ENCODE measurements at regions not wholly inside any gene's neighbourhood (a gene's known extent, or its start where the extent isn't known, plus 50 kb on each side); places are given as distances from the start of the nearest gene placed in this dataset.

DNA sequence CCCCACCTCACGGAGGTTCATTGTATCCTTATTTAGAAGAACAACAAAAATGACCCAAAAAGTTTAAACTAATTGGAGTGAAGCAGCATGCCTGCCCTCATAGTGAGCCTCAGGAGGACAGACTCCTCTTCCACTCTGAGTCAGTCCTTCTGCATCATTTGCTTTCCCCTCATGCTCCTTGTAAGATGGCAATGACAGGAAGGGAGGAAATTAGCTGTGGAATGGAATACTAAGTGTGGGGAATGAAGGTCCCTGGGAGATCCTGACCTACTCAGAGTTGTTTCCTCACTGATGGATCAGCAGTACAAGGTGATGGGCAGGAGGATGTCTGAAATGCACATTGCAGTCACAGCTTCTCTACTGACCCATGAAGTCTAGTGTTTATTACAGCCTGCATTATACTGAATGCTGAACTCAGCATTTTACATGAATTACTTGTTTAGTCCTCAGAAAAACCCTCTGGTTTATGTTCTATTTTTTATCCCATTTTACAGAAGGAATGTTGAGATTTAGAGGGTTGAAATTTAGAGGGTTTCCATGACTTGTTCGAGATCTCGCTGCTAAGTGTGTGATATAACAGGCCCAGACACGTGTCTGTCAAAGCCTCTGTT lies 212.0 kb upstream of the PCSK2 start:
- no peak for DNase-seq (ENCODE audit: low read depth)

DNA sequence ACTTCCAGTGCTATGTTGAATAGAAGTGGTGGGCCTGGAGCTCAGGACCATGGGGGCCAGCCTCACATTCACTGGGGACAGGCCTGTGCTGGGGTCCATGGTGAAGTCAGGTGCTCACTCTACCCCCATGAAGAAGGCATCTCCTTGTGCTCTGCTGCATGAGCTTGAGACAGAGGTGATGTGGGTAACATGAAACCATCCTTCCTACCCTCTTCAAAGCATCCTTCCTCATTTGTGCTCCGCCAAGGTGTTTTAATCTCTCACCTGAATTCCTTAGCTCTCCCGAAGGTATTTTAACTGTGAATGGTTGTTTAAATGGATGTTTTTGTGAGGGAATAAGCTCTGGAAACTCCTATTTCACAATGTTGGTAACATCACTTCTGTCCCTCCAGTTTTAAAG lies 209.6 kb upstream of the PCSK2 start:
- no peak for DNase-seq (ENCODE audit: low read depth)

DNA sequence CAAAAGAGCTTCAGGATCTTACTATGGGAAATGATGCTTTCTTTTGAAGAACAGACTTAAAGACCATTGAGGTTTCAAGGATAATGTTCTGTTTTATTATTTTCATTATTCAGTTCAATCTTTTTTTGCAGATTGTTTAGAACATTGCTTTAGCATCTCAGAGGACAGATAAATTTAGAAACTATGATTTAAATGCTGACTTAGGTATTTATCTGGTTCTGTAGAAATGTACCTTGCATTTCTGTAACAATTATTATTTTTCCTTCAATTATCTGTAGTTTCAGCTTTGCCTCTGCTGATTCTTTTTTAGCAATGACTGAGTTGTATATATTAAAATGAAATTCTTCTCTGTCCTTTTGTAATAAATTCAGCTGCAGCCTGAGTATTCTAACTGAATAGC lies 205.4 kb upstream of the PCSK2 start:
- no peak for DNase-seq (ENCODE audit: low read depth)

DNA sequence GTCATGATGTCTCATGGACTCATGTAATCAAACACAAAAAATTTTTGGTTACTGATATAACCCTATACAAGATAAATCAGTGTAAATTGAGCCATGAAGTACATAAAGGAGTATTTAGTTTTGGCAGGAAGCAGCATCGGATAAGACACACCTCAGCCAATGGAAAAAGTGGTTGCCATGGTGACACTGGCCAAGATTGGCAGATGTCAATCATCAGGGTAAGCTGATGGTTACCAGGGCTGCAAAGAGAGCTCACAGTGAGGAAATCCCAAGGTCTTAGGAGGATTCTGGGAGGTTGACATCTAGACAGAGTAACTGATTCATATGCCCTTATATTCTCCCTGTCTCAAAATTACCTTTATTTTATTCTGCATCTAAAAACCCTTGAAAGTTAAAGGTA lies 203.8 kb upstream of the PCSK2 start:
- DNase-seq (ENCODE audit: low read depth): no peak

DNA sequence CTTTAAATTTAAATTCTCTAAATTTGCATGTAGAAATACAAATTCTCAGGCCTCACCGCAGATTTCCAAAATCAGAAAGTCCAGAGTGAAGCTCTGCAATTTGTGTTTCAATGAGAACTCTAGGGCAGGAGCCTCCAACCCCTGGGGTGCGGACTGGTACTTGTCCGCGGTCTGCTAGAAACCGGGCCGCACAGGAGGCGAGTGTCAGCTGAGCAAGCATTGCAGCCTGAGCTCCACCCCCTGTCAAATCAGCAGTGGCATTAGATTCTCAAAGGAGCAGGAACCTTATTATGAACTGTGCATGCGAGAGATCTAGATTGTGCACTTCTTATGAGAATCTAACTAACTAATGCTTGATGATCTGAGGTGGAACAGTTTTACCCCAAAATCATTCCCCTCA lies 203.0 kb upstream of the PCSK2 start:
- DNase-seq (ENCODE audit: low read depth): no peak

DNA sequence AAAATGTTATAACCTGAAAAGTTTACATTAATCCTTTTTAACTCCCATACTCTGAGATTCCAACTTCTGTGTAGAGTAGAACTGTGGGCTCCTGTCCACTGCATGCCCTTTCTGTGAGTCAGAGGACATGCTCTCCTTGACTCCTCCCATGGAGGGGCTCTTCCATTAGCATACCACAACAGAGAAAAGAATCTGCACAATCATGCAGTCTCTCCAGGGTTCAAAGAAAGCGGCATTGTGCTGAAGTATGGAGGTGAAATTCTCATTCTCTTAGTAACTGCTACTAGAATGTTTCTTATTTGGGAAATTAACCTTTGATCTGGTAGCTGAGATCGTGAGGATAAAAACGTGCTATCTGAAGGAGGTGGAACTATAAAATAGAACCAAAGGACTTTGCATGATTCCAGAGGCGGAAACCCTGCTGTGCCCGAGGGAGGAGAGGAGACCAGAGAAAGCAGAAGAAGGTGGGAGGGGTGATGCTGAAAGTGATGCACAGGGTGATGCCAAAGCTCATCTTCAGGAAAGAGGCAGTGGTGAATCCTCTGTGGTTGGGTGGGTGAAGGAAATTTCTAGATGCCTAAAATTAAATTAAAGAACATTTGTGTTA lies 202.2 kb upstream of the PCSK2 start:
- DNase-seq (ENCODE audit: low read depth): no peak

DNA sequence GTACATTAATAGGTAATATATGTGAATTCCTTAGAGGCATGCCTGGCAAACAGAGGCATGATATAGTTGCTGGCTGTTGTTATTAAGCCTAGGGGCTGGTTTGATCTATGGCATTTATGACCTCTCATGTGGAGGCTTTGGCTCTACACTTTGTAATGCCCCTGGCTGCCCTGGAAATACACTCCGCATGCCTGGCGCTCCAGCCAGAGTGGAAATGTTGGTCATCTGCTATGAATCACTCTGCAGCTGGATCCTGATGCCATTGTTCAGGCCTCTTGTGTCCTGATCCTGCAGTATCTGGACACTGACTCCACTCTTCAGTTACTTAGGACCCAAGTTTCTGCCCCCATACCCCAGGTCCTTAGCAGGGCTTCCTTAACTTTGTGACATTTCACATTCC lies 200.5 kb upstream of the PCSK2 start:
- DNase-seq (ENCODE audit: low read depth): no peak

DNA sequence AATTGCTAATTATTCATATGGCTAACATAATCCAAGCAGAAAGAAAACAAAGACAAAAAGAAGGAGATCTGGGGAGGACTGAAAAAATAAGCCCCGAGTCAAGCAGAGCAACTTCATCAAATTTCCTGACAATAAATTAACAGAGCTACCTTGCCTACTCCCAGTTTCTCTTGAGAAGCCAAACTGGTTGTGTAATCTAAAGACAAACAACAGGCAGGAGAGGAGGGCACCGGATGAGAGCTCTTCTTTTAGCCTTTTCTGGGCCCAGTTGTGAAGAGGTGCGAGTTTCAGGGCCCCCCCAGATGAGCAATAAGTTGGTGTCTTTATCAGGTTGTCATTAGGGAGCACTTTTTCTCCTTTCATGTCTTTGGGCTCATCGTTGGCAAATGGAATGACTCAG lies 197.1 kb upstream of the PCSK2 start:
- no peak for DNase-seq (ENCODE audit: low read depth)

DNA sequence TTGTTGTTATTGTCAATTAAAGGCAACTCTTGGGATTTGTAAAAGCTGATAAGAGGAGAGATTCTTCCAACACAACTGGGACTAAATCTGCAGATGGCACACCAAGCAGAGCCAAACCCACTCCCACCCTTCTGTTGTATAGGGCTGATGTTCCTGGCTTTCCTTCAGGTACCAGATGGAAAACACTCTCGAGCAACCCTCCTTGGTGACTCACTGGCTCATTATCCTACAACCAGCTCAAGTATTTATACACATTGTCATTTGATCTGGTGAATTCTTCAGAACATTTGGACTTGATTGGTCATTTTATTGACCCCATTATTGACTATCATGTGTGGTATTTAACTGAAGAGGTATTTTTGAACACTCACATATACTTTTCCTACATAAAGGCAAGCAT lies 190.3 kb upstream of the PCSK2 start:
- DNase-seq (ENCODE audit: low read depth): no peak

DNA sequence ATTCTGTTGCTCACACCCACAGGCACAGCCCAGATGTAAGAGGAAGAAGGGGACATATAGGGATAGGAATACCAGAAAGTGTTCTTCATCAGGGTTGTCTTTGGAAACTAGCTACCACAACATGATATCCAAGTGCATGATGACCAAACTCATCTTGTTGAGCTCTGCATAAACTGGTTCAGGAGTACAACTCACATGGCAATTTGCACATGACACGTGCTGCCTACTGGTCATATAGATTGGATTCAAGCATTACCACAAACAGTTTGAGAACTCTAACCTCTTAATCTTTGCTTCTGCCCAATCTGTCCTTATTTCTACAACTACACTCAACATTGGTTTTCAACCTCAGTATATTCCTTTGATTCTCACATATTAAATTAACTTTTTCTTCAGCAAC lies 184.7 kb upstream of the PCSK2 start:
- DNase-seq (ENCODE audit: low read depth): no peak

DNA sequence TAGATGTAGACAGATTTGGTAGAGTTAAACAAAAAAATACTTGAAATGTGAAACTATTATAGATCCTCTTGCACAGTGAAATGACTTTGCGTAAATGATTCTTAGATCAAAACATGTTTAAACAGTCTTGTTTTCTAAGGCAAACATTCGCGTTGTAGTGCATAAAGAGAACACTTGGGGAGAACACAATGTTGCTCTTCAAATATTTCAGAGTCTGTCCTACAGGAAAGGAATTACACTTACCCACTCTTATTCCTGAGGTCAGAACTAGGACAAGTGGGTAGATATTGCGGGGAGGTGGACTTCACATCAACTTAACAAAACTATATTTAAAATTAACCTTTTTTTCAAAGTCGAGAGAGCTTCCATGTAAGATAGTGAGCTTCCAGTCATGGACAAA lies 183.5 kb upstream of the PCSK2 start:
- no peak for DNase-seq (ENCODE audit: low read depth)

DNA sequence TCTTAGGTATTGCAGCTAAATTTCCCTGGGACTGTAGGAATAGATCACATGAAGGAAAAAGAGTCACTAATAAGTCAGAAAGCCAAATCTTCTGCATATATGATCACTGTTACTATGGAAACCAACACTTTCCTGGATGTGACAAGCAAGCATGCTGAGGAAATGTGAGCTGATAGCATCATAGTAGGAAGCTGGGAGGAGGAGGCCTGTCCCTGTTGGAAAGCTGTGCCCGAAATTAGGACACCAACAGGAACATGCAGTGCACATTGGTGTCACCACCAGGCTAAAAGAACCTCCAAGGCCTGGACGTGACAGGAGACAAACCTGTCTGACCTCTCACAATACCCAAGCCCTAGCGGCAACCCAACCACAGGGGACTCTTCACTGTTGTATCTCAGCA lies 181.9 kb upstream of the PCSK2 start:
- no peak for DNase-seq (ENCODE audit: low read depth)

DNA sequence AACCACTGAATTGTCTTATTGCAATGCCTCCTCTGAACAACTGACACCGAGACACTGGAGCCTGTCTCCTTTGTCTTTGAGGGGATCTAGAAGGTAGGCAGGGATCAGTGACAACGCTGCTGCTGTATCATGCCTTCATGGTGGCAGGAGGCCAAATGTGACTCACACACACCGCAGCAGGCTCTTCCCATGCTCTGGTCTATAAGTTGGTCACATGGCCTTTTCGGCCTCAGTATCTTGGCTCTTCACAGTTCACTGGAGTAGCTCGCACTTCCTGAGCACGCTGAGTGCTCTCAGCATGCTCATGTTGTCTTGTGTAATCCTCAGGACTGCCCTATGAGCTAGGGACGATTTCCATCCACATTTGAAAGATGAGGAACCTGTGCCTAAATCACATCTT lies 167.4 kb upstream of the PCSK2 start:
- no peak for DNase-seq (ENCODE audit: low read depth)

DNA sequence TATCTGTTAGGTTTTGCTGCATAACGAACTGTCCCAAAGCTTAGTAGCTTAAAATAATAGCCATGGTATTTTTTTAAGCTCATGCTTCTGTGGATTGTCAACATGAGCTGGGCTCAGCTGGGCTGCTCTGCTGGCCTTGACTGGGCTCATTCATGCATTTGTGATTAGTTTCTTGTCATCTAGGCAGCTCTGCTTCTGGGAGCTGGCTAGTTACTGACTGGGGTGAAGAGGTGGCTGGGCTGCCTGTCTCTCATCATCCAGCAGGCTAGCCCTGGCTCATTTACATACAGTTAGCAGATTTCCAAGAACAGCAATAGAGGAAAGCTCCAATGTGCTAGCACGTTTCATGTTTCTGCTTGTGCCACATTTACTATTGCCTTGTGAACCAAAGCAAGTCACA lies 165.1 kb upstream of the PCSK2 start:
- DNase-seq (ENCODE audit: low read depth): no peak

DNA sequence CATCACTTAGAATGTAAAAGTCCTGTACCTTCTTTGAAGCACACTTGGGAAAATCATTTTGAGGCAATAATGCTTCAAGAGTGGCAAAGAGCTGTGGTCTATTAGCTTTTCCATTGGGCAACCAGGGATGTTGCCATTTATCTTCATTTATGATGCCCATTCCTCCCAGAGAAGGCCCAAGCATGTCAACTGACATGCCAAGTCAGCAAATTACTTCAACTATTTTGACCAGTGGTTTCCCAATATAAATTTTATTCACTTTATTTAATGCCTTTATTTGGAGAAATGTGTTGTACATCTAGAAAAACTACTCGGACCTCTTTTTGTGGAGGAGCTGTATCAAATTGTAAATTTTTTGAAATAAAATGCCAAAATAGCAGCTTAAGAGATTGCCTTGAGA lies 164.1 kb upstream of the PCSK2 start:
- DNase-seq (ENCODE audit: low read depth): no peak

DNA sequence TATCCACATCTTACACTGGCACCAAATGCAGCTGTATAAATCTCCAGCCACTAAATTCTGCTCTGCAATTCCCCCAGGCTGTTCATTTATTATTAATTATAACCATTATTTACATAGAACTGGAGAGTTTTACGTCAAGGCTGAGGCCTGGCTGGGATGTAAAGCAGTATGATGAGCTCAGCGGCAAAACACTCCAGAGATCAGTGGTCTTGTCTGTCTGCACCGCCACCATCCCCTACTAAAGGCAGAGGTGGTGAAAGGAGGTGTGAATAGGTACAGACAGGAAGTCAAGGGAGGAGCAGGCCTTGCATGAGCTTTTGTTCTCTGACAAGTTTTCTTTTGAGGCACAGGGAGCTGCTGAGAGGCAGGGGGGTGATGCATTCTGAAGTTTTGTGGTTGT lies 159.9 kb upstream of the PCSK2 start:
- DNase-seq (ENCODE audit: low read depth): no peak

DNA sequence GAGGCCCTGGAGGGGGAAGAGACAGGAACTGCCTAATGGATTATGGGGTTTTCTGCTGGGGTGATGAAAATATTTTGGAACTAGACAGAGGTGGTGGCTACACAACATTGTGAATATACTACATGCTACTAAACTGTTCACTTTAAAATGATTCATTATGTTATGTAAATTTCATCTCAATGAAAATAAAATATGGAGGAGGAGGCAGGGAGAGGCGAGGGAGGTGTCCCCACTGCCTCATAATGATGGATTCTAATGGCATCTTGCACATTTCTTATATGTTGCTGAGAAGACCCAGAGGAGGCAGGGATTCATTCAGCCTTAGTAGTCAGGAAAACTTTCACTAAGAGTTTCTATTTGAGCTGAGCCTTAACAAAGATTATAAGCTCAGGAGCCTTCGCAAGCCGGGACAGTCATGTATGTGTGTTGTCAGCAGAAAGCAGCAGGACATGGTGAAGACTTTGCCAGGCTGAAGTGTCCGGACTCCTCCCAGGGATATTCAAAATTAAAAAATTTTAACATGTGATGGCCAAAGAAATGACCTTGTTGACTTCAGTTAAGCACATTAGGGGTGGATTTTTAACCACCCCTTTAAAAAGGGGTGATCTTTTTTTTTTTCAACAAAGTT lies 158.6 kb upstream of the PCSK2 start:
- DNase-seq (ENCODE audit: low read depth): no peak

DNA sequence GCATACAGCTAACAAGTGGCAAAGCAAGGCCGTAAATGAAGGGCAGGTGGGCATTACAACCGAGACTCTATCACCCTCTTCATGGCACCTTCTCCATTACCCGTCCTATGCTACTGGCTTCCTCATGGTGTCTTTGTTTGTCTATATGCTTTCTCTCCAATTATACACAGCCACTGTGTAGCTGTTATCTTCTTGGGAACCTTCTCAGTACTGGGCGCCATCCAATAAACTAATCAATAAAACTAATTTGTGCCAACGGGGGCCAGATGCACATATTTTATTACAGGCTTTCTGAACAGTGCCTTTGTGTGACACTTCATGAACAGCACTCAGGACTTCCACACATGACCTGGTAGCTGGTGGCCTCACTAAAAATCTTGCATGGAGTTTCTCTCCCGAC lies 149.8 kb upstream of the PCSK2 start:
- no peak for DNase-seq (ENCODE audit: low read depth)

DNA sequence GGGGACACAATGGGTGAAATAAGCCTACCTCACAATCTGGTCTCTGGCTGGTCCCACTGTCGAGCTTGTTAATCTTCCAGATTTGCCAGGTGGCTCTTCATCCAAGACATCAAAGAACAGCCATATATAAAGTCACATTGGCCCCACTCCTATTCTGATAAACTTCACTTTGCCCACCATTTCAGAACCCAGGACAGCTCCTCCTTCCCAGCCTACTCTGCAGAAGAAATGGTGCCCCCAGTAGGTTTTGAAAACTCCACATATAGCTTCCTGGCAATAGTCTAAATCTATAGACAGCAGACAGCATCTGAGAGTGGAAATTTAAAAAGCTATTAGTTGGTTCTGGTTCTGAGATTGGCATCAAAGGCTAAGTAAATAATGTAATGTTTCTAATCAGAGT lies 143.1 kb upstream of the PCSK2 start:
- no peak for DNase-seq (ENCODE audit: low read depth)

DNA sequence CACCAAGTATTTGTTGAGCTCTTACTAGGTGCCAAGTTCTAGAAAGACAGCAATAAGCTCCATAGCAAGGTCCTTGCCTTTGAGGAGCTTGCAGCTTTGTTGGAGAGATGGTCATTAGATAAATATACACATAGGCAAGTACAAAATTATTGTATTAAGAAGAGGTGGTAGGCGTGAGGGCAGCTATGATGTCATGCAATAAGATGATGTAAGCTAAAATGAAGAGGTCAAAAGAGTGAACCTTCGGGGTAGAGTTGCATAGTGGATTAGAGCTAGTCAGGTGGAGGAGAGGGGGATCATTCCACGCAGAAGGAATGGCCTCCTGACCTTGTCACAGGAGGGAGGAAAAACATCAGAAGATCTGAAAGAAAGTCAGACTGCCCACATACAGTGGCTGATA lies 141.9 kb upstream of the PCSK2 start:
- DNase-seq (ENCODE audit: low read depth): no peak

DNA sequence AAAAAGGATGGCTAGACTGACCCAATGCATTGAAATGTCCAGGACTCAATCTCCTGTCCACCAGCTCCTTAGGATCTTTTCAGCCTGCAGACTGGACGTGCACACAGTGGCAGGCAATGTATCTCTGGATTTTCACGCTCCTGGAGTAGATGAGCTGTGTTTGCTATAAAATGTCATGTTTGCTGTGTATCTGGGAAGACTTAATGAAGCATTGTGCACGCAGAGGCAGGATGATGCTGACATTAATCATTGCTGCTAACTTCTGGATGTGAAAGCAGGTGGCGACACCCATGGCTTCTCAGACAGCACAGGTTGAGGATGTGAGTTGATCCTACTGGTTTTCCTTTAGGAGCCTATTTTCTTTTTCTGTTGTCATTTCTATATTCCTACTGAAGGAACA lies 133.1 kb upstream of the PCSK2 start:
- DNase-seq (ENCODE audit: low read depth): no peak

DNA sequence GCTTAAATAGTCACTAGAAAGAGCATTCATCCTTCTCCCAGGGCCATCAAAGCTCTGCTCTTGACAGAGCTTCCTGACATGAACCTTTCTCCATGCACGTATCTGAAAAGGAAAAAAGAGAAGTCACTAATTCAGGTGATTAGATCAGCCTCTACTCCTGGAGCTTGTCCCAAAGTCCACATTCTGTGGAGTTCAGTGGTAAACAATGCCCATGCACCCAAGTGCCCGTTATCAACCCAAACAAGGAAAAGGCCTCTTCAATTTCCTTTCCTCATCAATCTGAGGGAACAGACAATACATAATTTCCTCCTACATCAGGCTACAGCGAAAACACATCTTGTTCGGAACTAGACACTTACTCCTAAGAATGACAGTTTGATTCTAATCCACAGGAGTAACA lies 129.2 kb upstream of the PCSK2 start:
- no peak for DNase-seq (ENCODE audit: low read depth)

DNA sequence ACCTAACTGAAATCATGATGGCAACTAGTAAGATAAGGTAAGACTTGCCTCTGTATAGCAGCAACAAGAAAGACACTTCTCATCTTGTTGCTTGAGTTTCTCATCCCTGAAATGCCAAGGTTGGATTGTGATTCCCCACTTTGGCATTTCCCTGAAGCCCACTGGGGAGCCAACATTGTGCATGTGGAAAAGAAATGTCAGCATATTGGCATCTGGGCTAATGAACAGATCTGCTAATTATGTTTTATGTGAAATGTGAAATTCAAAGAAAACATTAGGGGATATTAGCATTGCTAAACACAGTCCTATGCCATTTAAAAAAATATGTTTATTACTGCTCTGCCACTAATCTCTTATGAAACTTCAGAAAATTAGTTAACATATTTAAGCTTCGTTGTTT lies 126.3 kb upstream of the PCSK2 start:
- no peak for DNase-seq (ENCODE audit: low read depth)
